KOPT-K1 (cell line): ENCODE measurements at regions not wholly inside any gene's neighbourhood (a gene's known extent, or its start where the extent isn't known, plus 50 kb on each side); places are given as distances from the start of the nearest gene placed in this dataset.

Source experiments
- H3K27ac ChIP-seq: fragments of 200-600 bp; sonication (generic); 2 replicates; pipeline ENCODE4 v1.5.1; 2016; ENCODE audit warnings: antibody characterized with exemption, mild to moderate bottlenecking, low read depth, low read length; ENCODE audit not compliant: poor library complexity, severe bottlenecking
- H3K36me3 ChIP-seq: fragments of 200-600 bp; sonication (generic); 2 replicates; pipeline ENCODE4 v1.5.1; 2017; ENCODE audit warnings: antibody characterized with exemption, mild to moderate bottlenecking, low read length, moderate library complexity; ENCODE audit not compliant: insufficient read depth
- H3K9me3 ChIP-seq: fragments of 200-600 bp; sonication (generic); 2 replicates; pipeline ENCODE4 v1.5.1; 2017; ENCODE audit warnings: antibody characterized with exemption, low read length, mild to moderate bottlenecking; ENCODE audit not compliant: insufficient read depth, poor library complexity, severe bottlenecking

GRCh38 chr22:48752451-48753380 lies 1075.0 kb downstream of the BRD1 start:
- Histone ChIP-seq H3K27ac (no peak overlapping the region), H3K36me3 (no peaks in the 10 kb centered on the region), H3K9me3 (no peaks in the 10 kb centered on the region)

GRCh38 chr22:48751539-48752437 lies 1075.9 kb downstream of the BRD1 start:
- no peak overlapping the region for H3K27ac ChIP-seq
- no peaks in the 10 kb centered on the region for H3K36me3 ChIP-seq
- H3K9me3 ChIP-seq: no peaks in the 10 kb centered on the region

GRCh38 chr22:48750826-48751440 lies 1076.7 kb downstream of the BRD1 start:
- H3K36me3 ChIP-seq: no peaks in the 10 kb centered on the region
- H3K9me3 ChIP-seq: no peaks in the 10 kb centered on the region
- H3K27ac ChIP-seq: no peak overlapping the region

- H3K9me3 ChIP-seq: no peaks in the 10 kb centered on the region
- H3K36me3 ChIP-seq: no peaks in the 10 kb centered on the region
- no peak overlapping the region for H3K27ac ChIP-seq
Observed at GRCh38 chr22:48750282-48750681, 1077.4 kb downstream of the BRD1 start.

GRCh38 chr22:48749555-48750227 lies 1078.0 kb downstream of the BRD1 start:
- Histone ChIP-seq H3K9me3 (no peaks in the 10 kb centered on the region), H3K36me3 (no peaks in the 10 kb centered on the region), H3K27ac (no peak overlapping the region)

- no peak overlapping the region for H3K27ac ChIP-seq
- no peaks in the 10 kb centered on the region for H3K36me3 ChIP-seq
- no peaks in the 10 kb centered on the region for H3K9me3 ChIP-seq
Observed at GRCh38 chr22:48748860-48749554, 1078.7 kb downstream of the BRD1 start.

GRCh38 chr22:48748113-48748859 lies 1079.4 kb downstream of the BRD1 start:
- Histone ChIP-seq H3K9me3 (no peaks in the 10 kb centered on the region), H3K36me3 (no peaks in the 10 kb centered on the region)

GRCh38 chr22:48746789-48747425 lies 1080.8 kb downstream of the BRD1 start:
- Histone ChIP-seq H3K27ac (no peak overlapping the region), H3K9me3 (no peaks in the 10 kb centered on the region), H3K36me3 (no peaks in the 10 kb centered on the region)

More at GRCh38 chr22:48748113-48748859, 1079.4 kb downstream of the BRD1 start:
- H3K27ac ChIP-seq: no peak overlapping the region

- H3K27ac ChIP-seq: no peak overlapping the region
- no peaks in the 10 kb centered on the region for H3K36me3 ChIP-seq
- no peaks in the 10 kb centered on the region for H3K9me3 ChIP-seq
Observed at GRCh38 chr22:48745842-48746788, 1081.6 kb downstream of the BRD1 start.

- no peak overlapping the region for H3K27ac ChIP-seq
- H3K36me3 ChIP-seq: no peaks in the 10 kb centered on the region
- no peaks in the 10 kb centered on the region for H3K9me3 ChIP-seq
Observed at GRCh38 chr22:48744967-48745841, 1082.5 kb downstream of the BRD1 start.

- Histone ChIP-seq H3K9me3 (no peaks in the 10 kb centered on the region), H3K27ac (no peak overlapping the region), H3K36me3 (no peaks in the 10 kb centered on the region)
Observed at GRCh38 chr22:48744283-48744641, 1083.4 kb downstream of the BRD1 start.
